ENCODE measurements at regions not wholly inside any gene's neighbourhood (a gene's known extent, or its start where the extent isn't known, plus 50 kb on each side); places are given as distances from the start of the nearest gene placed in this dataset.

DNA sequence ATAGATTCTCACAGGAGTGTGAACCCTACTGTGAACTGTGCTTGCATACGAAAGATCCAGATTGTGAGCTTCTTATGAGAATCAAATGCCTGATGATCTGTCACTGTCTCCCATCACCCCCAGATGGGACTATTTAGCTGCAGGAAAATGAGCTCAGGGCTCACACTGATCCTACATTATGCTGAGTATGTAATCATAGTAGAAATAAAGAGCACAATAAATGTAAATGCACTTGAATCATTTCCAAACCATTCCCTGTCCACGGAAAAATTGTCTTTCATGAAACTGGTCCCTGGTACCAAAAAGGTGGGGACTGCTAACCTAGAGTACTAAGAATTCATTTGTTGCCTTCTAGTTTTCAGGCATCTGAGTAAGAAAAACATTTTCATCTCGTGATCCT is 1215.8 kb upstream of the TMEM132C start:
- no peak overlapping the region for H3K9ac ChIP-seq (ENCODE audit: low read length)

DNA sequence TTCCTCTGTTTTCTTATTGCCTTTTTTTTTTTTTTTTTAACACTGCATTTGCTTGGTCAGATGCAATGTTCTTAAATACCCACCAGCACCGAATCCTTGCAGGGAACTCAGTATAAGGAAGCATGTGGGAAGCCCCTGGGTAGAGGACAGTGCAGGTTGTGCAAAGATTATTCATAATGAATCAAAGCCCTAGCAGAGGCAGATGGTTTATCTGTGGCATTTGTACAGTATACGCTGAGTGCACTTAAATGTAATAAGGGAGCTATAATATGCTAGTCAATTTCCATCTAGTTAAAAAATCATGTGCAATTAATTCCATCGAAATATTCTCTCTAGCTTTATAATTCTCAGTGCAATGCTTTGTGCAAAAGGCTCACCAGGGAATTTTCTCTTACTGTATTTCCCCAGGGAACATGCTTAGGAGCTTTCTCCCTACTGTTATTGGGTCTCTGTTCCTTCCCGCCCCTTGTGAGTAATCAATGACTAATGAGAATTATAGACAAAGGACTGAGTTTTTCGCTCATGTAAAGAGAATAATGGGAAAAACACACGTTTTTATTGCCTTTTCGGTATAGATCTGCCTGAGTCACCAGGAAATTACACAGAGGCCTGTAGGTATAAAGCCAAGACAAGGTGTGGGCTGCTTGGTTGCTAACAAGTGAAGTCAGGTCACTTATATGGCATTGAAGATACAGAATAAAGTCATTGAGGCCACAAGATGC is 1214.3 kb upstream of the TMEM132C start:
- H3K36me3 ChIP-seq (ENCODE audit: insufficient read depth, low read length) = no peaks in the 10 kb centered on the region
- peaks cover 3% of the 10 kb centered on the region for H3K9me3 ChIP-seq (ENCODE audit: low read length)
- no peak overlapping the region for H3K27ac ChIP-seq (ENCODE audit: low read length)
- no peaks in the 10 kb centered on the region for H3K9me2 ChIP-seq (ENCODE audit: insufficient read depth, low read length)
- no peak overlapping the region for H3K4me3 ChIP-seq (ENCODE audit: low read length)
- no peaks in the 10 kb centered on the region for H3F3A ChIP-seq (ENCODE audit: insufficient read depth, low read length, poor library complexity, severe bottlenecking)
- H3K79me2 ChIP-seq (replicated peaks; ENCODE audit: insufficient read depth, low read length) = no peaks in the 10 kb centered on the region
- H3K4me2 ChIP-seq (ENCODE audit: low read length) = no peak overlapping the region
- no peaks in the 10 kb centered on the region for H4K20me1 ChIP-seq (ENCODE audit: insufficient read depth)
- no peak overlapping the region for H3K9ac ChIP-seq (ENCODE audit: low read length)
- TF ChIP-seq EZH2 (IDR thresholded peaks at IDR 0.05; ENCODE audit: borderline replicate concordance, insufficient read depth, low read length, poor library complexity, severe bottlenecking) = no peak
- TF ChIP-seq TAF1 (IDR thresholded peaks at IDR 0.05; ENCODE audit: low read depth) = no peak
- no peak for TF ChIP-seq EP300 (conservative IDR thresholded peaks at IDR 0.05; ENCODE audit: poor library complexity, severe bottlenecking)
- TF ChIP-seq, protein P1, sequence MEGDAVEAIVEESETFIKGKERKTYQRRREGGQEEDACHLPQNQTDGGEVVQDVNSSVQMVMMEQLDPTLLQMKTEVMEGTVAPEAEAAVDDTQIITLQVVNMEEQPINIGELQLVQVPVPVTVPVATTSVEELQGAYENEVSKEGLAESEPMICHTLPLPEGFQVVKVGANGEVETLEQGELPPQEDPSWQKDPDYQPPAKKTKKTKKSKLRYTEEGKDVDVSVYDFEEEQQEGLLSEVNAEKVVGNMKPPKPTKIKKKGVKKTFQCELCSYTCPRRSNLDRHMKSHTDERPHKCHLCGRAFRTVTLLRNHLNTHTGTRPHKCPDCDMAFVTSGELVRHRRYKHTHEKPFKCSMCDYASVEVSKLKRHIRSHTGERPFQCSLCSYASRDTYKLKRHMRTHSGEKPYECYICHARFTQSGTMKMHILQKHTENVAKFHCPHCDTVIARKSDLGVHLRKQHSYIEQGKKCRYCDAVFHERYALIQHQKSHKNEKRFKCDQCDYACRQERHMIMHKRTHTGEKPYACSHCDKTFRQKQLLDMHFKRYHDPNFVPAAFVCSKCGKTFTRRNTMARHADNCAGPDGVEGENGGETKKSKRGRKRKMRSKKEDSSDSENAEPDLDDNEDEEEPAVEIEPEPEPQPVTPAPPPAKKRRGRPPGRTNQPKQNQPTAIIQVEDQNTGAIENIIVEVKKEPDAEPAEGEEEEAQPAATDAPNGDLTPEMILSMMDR (IDR thresholded peaks at IDR 0.05; ENCODE audit: poor library complexity, severe bottlenecking) = no peak
- no peak for TF ChIP-seq POLR2AphosphoS5 (IDR thresholded peaks at IDR 0.05)
- no peak for TF ChIP-seq SMC3 (conservative IDR thresholded peaks at IDR 0.05; ENCODE audit: poor library complexity)
- TF ChIP-seq RAD21 (conservative IDR thresholded peaks at IDR 0.05) = no peak
- TF ChIP-seq, protein P2, sequence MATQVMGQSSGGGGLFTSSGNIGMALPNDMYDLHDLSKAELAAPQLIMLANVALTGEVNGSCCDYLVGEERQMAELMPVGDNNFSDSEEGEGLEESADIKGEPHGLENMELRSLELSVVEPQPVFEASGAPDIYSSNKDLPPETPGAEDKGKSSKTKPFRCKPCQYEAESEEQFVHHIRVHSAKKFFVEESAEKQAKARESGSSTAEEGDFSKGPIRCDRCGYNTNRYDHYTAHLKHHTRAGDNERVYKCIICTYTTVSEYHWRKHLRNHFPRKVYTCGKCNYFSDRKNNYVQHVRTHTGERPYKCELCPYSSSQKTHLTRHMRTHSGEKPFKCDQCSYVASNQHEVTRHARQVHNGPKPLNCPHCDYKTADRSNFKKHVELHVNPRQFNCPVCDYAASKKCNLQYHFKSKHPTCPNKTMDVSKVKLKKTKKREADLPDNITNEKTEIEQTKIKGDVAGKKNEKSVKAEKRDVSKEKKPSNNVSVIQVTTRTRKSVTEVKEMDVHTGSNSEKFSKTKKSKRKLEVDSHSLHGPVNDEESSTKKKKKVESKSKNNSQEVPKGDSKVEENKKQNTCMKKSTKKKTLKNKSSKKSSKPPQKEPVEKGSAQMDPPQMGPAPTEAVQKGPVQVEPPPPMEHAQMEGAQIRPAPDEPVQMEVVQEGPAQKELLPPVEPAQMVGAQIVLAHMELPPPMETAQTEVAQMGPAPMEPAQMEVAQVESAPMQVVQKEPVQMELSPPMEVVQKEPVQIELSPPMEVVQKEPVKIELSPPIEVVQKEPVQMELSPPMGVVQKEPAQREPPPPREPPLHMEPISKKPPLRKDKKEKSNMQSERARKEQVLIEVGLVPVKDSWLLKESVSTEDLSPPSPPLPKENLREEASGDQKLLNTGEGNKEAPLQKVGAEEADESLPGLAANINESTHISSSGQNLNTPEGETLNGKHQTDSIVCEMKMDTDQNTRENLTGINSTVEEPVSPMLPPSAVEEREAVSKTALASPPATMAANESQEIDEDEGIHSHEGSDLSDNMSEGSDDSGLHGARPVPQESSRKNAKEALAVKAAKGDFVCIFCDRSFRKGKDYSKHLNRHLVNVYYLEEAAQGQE (IDR thresholded peaks at IDR 0.05; ENCODE audit: borderline replicate concordance) = no peak
- no peak for TF ChIP-seq MXI1 (conservative IDR thresholded peaks at IDR 0.05; ENCODE audit: poor library complexity, severe bottlenecking)
- H3K27me3 ChIP-seq (ENCODE audit: insufficient read depth, low read depth, low read length) = no peaks in the 10 kb centered on the region
- no peak overlapping the region for H2AFZ ChIP-seq (ENCODE audit: low read depth, low read length)

More for the DNA sequence above, 1215.8 kb upstream of the TMEM132C start:
- Histone ChIP-seq H3F3A (ENCODE audit: insufficient read depth, low read length, poor library complexity, severe bottlenecking) (no peaks in the 10 kb centered on the region), H4K20me1 (ENCODE audit: insufficient read depth) (no peaks in the 10 kb centered on the region), H3K27ac (ENCODE audit: low read length) (no peak overlapping the region), H3K9me3 (ENCODE audit: low read length) (peaks cover 3% of the 10 kb centered on the region), H3K4me3 (ENCODE audit: low read length) (no peak overlapping the region), H3K36me3 (ENCODE audit: insufficient read depth, low read length) (no peaks in the 10 kb centered on the region), H3K79me2 (replicated peaks; ENCODE audit: insufficient read depth, low read length) (no peaks in the 10 kb centered on the region), H3K9me2 (ENCODE audit: insufficient read depth, low read length) (no peaks in the 10 kb centered on the region), H3K27me3 (ENCODE audit: insufficient read depth, low read depth, low read length) (no peaks in the 10 kb centered on the region), H2AFZ (ENCODE audit: low read depth, low read length) (no peak overlapping the region), H3K4me2 (ENCODE audit: low read length) (no peak overlapping the region)
- no peak for TF ChIP-seq EP300 (conservative IDR thresholded peaks at IDR 0.05; ENCODE audit: poor library complexity, severe bottlenecking)
- TF ChIP-seq RAD21 (conservative IDR thresholded peaks at IDR 0.05) = no peak
- no peak for TF ChIP-seq EZH2 (IDR thresholded peaks at IDR 0.05; ENCODE audit: borderline replicate concordance, insufficient read depth, low read length, poor library complexity, severe bottlenecking)
- TF ChIP-seq SMC3 (conservative IDR thresholded peaks at IDR 0.05; ENCODE audit: poor library complexity) = no peak
